Glomerular visceral epithelial cell (primary cell): ENCODE measurements at regions not wholly inside any gene's neighbourhood (a gene's known extent, or its start where the extent isn't known, plus 50 kb on each side); places are given as distances from the start of the nearest gene placed in this dataset.
"Not testable (repeated sequence)": the region's sequence is repeated elsewhere in the genome, so short reads cannot be mapped to it uniquely, and the experiment has no call there.

Source experiments
- DNase-seq: peaks from one replicate; pipeline ENCODE4 v3.0.0-alpha.2; 2016; ENCODE audit errors: extremely low spot score

- no peak for DNase-seq
These were observed 1223.2 kb downstream of the RAPGEF2 start for GRCh38 chr4:160326110-160326509.

DNA sequence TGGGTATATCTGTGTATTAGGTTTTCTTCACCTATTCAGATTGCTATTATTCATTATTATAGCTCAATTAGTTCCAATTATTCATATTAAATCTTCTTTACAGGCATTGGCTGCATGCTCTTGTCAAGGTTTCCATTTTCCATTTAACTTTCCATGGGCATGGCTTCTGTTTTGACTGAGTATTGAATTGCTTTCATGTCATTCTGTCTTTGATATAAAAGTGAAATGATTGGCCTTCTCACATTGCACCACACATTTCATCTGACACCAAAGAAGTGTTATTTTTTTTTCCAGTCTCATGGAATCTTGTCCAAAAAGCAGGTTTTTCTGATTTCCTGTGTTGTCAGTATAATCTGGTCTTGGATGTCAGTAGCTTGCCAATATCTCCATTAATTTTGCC lies 1244.3 kb downstream of the RAPGEF2 start:
- no peak for DNase-seq

GRCh38 chr4:160350944-160351343 lies 1248.1 kb downstream of the RAPGEF2 start:
- no peak for DNase-seq

DNA sequence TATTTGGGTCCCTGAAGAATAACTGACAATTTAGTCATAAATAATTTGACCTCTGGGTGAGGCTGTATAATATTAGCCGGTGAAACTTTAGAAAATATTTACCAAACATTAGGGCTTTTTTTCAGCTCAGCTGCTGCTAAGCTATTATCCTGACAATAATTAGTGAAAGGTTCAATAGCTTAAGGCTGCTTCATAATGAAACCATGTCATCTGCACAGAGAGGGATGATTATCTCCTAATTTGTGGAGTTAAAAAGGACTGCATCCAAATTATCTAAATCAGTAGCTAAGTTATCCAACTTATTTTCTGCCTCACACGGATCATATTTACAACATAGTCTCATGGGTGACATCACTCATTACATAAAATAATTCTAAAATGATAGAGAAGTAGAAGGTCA lies 1249.8 kb downstream of the RAPGEF2 start:
- DNase-seq: no peak

DNA sequence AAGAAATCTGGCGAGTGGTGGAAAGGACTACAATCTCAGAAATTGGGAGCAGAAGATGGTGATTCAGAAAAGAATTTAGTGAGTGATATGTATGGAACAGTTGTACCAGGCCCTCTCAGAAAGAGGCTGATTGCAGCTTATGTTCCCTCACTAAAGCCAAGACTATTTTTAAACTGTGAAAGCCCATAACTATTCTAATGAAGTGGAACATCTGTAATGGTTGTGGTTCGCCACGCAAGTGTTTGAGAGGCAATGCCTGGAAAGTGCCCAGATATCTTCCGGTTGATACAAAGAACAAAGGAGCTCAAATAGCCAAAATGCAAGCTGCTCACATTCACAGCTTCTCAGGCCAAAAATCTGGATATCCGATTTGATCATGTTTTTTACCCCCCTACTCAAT lies 1250.7 kb downstream of the RAPGEF2 start:
- peak; percentile 28 for DNase-seq

DNA sequence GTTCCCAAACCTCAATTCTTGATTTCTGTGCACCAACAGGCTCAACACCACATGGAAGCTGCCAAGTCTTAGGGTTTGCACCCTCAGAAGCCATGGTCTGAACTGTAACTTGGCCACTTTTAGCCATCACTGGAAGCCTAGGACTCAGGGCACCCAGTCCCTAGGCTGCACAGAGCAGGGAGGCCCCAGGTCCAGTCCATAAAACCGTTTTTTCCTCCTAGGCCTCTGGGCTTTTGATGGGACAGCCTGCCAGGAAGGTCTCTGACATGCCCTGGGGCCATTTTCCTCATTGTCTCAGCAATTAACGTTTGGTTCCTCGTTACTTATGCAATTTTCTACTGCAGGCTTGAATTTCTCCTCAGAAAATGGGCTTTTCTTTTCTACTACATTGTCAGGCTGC lies 1259.6 kb downstream of the RAPGEF2 start:
- no peak for DNase-seq

- no peak for DNase-seq
These were observed 1261.3 kb downstream of the RAPGEF2 start for GRCh38 chr4:160364217-160364616.

GRCh38 chr4:160364665-160365064 lies 1261.8 kb downstream of the RAPGEF2 start:
- DNase-seq: not testable (repeated sequence)

- not testable (repeated sequence) for DNase-seq
These were observed 1262.5 kb downstream of the RAPGEF2 start for GRCh38 chr4:160365383-160365782.

- DNase-seq: peak; percentile 41
These were observed 1267.2 kb downstream of the RAPGEF2 start for GRCh38 chr4:160370046-160370445.

DNA sequence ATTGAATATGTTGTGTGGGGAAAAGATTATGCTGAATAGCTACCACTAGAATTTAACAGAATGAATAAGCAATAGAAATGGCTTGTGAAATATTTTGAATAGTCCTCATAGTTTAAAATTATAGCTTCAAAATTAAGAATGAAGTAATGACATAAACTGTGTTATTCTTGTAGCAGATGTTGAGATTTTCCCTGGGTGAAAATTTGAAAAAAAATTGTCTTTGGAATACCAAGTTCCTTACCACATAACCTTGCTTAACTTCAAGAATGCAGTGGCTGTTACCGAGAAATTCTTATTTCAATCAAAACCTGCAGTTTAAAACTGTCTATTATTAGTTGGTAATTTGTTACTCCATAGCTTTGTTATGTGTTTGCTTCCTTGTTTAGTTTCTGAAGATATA lies 1268.6 kb downstream of the RAPGEF2 start:
- DNase-seq: no peak

GRCh38 chr4:160372390-160372789 lies 1269.5 kb downstream of the RAPGEF2 start:
- no peak for DNase-seq

DNA sequence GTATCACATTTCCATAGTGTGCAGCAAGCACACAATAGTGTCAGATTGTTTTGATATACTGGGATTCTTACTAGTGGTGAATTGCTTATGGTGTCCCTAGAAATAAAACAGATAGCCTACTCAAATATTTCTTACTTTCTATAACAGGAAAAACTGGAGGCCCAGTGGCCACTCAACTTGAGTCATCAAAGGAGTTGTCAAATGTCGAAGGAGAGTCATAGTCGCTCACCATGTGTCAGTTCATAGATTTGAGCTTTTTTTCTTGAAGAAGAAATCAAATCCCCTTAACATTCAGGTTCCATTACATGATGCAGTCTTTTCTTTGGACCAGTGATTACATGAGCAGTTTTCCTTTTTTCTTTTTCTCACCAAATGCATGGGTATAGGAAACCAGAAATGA lies 1271.0 kb downstream of the RAPGEF2 start:
- DNase-seq: no peak

- DNase-seq: no peak
These were observed 1273.0 kb downstream of the RAPGEF2 start for GRCh38 chr4:160375772-160376452.

DNA sequence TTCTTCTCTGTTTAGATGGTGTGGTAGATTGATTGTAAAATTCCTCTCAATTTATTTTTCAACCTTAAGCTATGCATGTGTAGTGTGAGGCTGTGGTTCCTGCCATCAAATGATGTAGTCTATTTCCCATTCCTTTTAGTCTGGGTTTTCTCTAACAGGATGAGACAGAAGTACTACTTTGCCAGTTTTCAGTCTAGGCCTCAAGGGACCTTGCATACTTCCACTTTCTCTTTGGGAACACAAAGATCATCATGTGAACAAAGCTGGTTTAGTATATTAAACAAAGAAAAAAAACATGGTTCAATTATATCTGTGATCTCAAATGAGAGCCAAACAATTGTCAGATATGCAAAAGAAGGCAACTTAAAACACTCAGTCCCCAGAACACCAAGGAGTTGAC lies 1284.0 kb downstream of the RAPGEF2 start:
- DNase-seq: no peak

DNA sequence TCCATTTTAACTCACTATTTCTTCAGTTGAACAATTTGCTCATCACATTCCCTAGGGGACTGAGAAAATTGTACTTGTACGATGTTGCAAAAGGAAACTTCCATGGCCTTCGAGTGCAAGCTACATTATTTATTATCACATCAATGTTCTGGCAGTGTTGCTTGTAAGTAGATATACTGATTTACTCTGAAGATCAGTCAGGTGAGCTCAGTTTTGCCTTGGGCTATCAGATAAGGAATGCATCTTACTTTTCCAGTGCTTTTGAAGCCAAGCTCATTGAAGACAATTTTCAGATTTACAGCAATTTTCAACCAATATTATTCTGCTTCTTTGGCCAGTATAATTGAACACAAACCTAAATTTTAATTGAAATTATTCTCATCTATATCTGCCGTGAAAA lies 1296.9 kb downstream of the RAPGEF2 start:
- no peak for DNase-seq

GRCh38 chr4:160403081-160403480 lies 1300.2 kb downstream of the RAPGEF2 start:
- no peak for DNase-seq

DNA sequence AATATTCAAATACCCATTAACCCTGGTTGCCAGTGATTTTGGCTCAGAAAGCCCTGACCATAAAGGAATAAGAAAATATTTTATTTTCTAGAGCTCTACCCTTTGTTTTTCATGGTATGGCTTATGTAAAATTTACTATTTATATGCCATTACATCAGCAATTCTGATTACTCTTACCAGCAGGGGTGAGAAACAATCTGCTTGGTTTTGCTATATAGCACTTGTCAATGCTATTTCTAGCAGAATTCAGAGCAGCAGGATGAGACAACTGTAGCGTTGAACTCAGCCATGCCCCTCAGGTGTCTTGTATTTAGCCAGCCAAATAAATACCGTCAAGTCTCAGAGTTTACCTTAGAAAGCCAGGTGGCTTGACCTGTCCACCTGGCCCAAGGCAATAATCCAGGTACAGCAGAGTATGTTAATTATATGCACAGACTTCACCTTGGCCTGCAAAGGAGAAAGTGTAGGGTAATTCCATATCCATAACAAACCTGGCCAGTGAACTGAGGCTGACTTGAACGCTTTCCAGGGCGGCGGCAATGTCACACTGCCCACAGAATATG lies 1303.5 kb downstream of the RAPGEF2 start:
- DNase-seq: no peak

- DNase-seq: no peak
These were observed 1311.6 kb downstream of the RAPGEF2 start for GRCh38 chr4:160414496-160414895.

GRCh38 chr4:160423879-160424451 lies 1321.1 kb downstream of the RAPGEF2 start:
- DNase-seq: no peak

GRCh38 chr4:160426233-160426632 lies 1323.4 kb downstream of the RAPGEF2 start:
- DNase-seq: no peak

DNA sequence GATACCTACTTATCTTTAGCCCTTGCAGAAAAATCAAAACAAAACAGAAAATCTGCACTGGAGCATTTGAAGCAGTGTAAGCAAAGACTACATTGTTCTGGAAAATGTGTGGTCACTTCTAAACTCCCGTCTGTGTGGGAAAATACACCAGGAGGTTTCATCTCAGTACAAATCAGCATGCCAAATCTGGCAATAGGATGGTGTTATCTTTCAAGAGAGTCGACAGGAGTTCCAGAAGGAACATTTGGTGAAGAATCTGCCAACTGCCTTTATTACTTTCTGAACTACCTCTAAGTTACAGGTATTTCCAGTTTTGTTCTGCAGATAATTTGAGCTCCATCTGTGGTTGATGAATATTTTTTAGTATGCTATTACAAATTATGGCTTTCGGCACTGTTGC lies 1348.0 kb downstream of the RAPGEF2 start:
- DNase-seq: no peak
